Cardiac septum (tissue), 1 donor: ENCODE measurements at regions not wholly inside any gene's neighbourhood (a gene's known extent, or its start where the extent isn't known, plus 50 kb on each side); places are given as distances from the start of the nearest gene placed in this dataset.

Experiments used
- DNase-seq: peaks from one replicate; pipeline ENCODE4 v3.0.0-alpha.2; 2020; ENCODE audit warnings: low spot score
- intact Hi-C: fragments of 100-400 bp; cut with DNase I; formaldehyde crosslinking; loops from one replicate; pipeline ENCODE4 v1.14.0; 2022
- donor health status: DM: no; HTN: no; CAD: no.

DNA sequence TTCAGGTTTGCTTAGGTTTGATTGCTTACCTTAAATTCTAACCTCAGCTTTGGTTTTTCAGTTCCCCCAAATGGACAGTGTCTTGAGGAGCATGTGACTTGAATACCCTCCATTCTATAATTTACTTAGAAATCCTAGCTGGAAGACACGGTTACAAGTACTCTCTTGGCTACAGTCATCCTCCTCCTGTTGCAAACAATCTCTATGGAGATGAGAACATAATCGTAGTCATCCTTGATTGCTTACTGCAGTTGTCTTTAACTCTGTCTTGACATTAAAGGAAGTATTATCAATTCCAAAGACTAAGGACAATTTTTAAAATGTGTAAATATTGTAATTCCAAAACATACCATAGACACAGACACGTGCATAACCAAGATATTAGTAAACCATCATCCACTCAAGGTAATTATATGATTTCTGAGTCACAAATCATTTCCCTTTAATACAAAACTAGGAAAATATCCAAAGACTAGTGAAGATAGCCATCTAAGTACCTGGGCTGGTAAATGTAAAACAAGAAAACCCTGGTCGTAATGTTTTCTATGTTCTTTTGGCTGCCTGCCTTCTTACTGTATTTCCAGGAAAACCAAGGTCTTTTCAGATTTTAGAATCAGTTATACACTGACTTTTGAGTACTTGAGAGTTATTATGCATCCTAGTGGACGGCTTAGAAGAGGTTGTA is 149.9 kb downstream of the CHRM3 start:
- no peak for DNase-seq
- intact Hi-C loops, result no loop called here

DNA sequence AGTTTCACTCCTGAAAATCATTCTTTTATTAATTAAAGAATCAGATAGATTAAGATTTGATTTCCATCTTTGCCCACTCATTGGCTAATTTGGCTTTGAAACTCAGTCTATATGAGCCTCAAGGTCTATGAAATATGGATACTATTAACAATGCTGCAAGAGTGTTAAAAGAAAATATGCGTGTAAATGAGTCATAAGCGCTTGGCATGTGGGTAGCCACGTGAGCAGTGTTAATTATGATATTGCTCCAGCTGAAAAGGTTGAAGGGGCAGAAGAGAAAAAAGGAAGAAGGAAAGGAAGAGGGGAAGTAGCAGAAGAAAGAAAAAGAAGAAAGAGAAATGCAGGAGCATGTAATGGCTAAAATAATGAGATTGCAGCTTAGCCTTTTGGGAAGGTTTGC is 151.4 kb downstream of the CHRM3 start:
- intact Hi-C loops, result no loop called here
- no peak for DNase-seq

DNA sequence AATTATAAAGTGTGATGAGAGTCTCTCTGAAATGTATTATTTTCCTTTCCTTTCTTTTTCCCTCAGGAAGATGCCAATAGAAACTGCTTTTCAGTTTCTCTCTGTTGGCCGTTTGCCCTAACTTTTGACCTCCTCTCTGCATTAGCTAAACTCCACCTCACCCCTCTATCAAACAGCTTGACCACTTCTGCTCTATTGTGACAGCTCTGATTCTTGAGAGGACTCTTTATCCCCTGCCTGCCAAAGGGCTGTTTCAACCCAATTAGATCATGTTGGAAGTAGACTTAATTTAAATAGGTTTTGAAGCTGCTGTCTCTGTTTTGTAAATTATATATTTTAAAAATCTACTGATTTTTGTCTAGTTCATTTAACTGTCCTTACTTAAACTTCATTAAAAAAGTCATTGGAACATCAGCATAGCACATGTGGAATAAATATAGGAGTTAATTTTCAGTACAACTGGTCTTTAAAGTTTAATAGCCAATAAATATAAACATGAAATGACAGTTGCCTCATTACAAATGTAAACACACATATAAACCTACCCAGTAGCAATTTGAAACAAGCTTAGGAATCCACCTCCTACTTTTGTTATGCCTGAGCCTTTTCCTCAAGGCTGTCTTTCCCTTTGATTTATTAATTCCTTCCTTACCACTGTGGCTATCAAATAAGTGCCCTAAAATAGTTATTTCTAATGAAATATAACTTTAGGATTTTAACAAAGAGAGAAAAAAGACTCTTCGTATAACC is 152.0 kb downstream of the CHRM3 start:
- intact Hi-C loops, result no loop called here
- no peak for DNase-seq

DNA sequence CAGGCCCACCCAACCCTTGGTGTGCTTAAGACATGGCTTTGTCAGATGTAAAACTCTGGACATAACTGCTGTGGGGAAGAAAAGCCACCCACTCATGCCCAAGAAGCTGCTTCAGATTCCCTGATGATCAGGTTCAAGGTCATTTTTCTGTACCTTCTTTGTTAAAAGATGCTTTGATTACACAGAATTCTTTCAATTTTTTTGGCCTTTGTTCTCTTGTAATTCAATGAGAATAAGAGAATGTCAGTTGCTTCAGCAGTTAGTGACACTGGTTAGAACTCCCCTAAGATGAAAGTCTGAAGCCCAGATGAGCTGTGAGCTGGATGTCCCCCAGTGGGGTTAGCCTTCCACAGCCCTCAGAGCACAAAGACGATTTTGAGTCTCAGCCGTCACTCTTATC is 152.7 kb downstream of the CHRM3 start:
- intact Hi-C loops, result no loop called here
- DNase-seq, result no peak

DNA sequence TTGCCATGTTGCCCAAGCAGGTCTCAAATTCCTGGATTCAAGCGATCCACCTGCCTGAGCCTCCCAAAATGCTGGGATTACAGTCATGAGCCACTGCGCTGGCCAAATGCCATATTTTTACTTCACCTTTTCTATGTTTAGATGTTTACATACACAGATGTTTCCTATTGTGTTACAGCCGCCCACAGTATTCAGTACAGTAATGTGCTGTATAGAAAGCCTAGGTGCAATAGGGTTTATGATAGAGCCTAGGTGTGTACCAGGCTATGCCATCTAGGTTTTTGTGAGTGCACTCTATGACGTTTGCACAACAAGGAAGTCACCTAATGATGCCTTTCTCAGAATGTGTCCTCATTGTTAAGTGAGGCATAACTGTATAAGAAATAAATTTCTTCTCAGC is 153.4 kb downstream of the CHRM3 start:
- DNase-seq, result no peak
- intact Hi-C loops, result no loop called here

- intact Hi-C loops, result no loop called here
- DNase-seq, result no peak
These were observed 157.5 kb downstream of the CHRM3 start for GRCh38 chr1:239543873-239544272.

- intact Hi-C loops, result no loop called here
- DNase-seq, result no peak
These were observed 159.1 kb downstream of the CHRM3 start for GRCh38 chr1:239545466-239545865.

DNA sequence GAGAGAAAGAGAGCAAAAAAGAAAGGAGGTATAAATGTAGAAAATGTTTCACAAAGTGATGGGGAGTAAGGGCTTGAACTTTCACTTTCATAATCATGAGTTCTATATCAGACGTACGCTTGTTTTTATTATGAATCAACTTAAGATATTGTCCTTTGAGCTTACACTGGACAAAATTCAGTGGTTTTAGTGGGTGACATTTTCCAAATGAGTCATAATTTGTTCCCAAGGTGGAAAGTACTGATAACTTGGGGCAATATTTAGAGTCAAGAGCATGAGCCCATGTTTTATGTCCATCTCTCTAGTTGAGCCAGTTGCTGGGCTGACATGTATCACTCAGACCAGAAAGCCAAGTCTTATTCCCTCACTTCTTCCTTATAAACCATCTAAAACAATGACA is 161.6 kb downstream of the CHRM3 start:
- intact Hi-C loops, result no loop called here
- no peak for DNase-seq

GRCh38 chr1:239550178-239550577 is 163.8 kb downstream of the CHRM3 start:
- no peak for DNase-seq
- intact Hi-C loops, result no loop called here

DNA sequence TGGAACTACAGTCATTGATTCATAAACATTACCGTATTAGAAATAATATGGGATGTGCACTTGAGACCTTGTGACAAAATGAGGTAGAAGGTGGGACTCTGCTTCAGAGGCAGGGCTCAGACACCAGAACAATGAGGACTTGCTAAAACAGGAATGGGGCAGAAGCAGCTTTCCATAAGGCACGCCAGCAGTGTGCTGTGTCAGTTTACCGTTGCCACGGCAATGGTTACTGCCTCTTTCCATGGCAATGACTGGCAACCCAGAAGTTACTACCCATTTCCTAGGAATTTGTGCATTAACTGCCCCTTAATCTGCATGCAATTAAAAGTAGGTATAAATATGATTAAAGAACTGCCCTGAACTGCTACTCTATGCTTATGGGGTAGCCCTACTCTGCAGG is 169.0 kb downstream of the CHRM3 start:
- intact Hi-C loops, result no loop called here

DNA sequence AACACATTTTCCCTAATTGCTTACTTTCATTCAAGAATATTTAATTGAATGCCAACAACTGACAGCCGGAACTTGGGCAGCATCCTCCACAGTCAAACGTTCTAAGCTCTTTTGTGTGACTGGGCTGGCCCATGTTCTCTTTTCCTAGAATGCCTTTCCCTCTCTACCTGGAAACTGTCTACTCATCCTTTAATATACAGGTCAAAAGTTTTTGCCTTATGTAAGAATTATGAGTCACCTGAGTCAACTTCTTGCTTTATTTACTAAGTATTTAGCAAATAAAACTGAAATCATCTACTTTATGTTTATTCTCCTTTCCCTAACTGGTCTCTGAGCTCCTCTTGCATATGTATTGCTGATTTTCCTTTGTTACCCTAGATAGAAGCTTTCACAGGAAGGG is 172.2 kb downstream of the CHRM3 start:
- intact Hi-C loops, result no loop called here
- no peak for DNase-seq

More for the DNA sequence above, 169.0 kb downstream of the CHRM3 start:
- DNase-seq, result no peak

- intact Hi-C loops, result no loop called here
These were observed 172.6 kb downstream of the CHRM3 start for GRCh38 chr1:239558991-239559390.

GRCh38 chr1:239560921-239561320 is 174.6 kb downstream of the CHRM3 start:
- intact Hi-C loops, result no loop called here
- DNase-seq, result no peak

More at GRCh38 chr1:239558991-239559390, 172.6 kb downstream of the CHRM3 start:
- DNase-seq, result no peak

GRCh38 chr1:239562095-239562494 is 175.7 kb downstream of the CHRM3 start:
- no peak for DNase-seq
- intact Hi-C loops, result no loop called here

DNA sequence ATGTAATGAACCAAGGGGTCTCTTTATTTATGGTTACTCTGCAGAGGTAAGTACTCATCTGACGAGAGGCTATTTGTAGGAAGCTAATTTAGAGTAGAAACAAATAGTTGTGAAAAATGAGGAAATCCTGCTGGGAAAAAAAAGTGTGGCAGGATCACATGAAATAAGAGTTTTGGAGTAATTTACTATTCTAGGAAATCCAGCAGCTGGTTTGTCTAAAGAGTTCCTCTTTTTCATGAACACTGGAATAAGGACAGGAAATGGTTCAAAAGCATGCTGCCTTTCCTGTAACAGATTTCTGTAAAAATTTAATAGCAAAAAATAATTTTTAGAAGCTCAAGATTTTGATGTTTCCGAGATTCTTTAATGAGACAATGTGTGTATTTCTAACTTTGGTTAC is 177.3 kb downstream of the CHRM3 start:
- intact Hi-C loops, result no loop called here
- DNase-seq, result no peak

DNA sequence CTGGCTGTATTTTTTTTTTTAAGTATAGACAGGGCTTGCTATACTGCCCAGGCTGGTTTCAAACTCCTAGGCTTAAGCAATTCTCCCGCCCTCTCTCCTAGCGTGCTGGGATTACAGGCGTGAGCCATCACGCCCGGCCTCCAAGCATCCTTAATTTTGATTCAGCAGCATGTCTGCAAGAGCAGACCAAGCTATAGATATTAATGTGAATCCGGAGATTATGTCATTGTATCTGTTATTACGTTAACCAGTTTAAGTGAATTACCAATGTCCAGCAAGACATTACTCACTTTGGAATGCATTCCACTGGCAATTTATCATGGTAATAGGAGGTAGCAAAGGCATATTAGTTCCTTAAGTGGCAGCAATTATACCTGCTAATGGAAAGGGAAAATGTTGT is 179.7 kb downstream of the CHRM3 start:
- DNase-seq, result no peak
- intact Hi-C loops, result no loop called here

DNA sequence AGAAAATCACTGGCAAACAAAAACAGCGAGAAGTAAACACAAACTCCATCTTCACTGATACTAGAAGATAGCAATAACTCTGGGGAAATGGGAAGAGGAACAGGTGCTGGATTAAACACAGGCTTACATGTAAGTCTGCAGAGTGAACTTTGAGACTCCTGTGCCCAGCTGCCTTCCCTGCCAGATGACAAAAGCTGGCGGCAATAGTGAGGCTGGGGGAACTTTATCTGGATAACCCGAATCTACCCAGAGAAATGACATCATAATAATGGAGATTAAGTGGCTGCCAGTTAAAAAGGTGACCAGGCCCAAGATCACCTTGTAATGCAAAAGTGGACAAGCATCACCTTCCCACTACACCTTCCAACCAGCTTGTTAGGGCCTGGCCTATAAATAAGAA is 184.5 kb downstream of the CHRM3 start:
- DNase-seq, result no peak
- intact Hi-C loops, result no loop called here

- intact Hi-C loops, result no loop called here
- DNase-seq, result no peak
These were observed 185.8 kb downstream of the CHRM3 start for GRCh38 chr1:239572183-239572582.

GRCh38 chr1:239574112-239574511 is 187.7 kb downstream of the CHRM3 start:
- intact Hi-C loops, result no loop called here
- no peak for DNase-seq

DNA sequence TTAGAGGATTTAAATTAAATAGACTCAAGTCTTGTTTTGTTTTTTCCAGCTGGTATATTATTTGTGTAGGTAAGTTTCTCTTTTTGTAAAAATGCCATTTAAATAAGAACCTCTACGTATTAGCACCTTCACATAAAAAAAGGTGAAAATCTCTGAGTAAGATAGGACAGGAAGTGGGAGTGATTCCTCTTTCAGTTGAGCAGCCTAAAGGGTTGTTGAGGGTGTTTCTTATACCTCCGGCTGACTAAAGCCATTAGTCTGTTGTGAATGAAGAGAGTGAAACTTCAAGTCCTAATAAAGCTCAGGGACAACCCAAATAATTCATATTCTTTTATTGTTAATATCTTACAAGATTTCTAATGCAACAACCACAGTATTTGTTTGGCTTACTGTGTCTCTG is 188.7 kb downstream of the CHRM3 start:
- intact Hi-C loops, result no loop called here
- DNase-seq, result no peak

- intact Hi-C loops, result no loop called here
- DNase-seq, result no peak
These were observed 197.2 kb downstream of the CHRM3 start for GRCh38 chr1:239583536-239583935.
